Stimulated activated naive CD4-positive, alpha-beta T cell treated with Interleukin-2 at 50 U/mL for 16 hours (primary cell): ENCODE measurements at regions not wholly inside any gene's neighbourhood (a gene's known extent, or its start where the extent isn't known, plus 50 kb on each side); places are given as distances from the start of the nearest gene placed in this dataset.

Experiments used
- DNase-seq: peaks from one replicate; lab custom pipeline; 2025; lab: John Stamatoyannopoulos, UW

GRCh38 chr4:182193311-182193710, 49.9 kb upstream of the TENM3 start:
- no peak for DNase-seq
